ENCODE measurements at regions not wholly inside any gene's neighbourhood (a gene's known extent, or its start where the extent isn't known, plus 50 kb on each side); places are given as distances from the start of the nearest gene placed in this dataset.

GRCh38 chr12:127728729-127729128 is 538.2 kb upstream of the TMEM132C start:
- TF ChIP-seq CTCF (IDR thresholded peaks at IDR 0.05) (no peak), POLR2A (IDR thresholded peaks at IDR 0.05) (no peak)

Measured in adrenal gland (tissue), 5 donors.